C4-2B (cell line): ENCODE measurements at regions not wholly inside any gene's neighbourhood (a gene's known extent, or its start where the extent isn't known, plus 50 kb on each side); places are given as distances from the start of the nearest gene placed in this dataset.

ENCODE experiments used
- ZFX ChIP-seq: fragments of 450-650 bp; IDR thresholded peaks from 2 replicates; pipeline ENCODE4 v1.6.1; 2017
- TF ChIP-seq, protein P1 (sequence below): fragments of 450-650 bp; conservative IDR thresholded peaks from 2 replicates; pipeline ENCODE4 v1.5.1; 2017; ENCODE audit warnings: mild to moderate bottlenecking

DNA sequence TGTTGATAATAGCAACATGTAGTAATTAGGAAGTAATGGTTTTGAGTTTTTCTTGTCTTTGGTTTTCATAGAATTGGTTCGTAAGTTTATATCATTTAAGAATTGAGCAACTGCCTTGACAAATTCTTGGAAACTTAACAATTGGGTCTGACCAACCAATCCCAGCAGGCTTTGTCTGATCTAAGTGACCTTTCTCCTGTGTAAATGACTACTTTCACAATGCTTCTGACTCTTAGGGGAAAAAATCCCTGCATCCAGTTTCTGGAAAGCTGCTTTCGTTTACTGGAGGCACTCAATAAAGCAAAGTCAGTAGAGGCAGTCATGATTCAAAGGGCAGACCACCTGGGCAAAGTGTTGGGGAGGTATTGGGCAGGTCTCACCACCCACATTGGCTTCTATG is 303.6 kb upstream of the FAM78B start:
- TF ChIP-seq, protein P1, sequence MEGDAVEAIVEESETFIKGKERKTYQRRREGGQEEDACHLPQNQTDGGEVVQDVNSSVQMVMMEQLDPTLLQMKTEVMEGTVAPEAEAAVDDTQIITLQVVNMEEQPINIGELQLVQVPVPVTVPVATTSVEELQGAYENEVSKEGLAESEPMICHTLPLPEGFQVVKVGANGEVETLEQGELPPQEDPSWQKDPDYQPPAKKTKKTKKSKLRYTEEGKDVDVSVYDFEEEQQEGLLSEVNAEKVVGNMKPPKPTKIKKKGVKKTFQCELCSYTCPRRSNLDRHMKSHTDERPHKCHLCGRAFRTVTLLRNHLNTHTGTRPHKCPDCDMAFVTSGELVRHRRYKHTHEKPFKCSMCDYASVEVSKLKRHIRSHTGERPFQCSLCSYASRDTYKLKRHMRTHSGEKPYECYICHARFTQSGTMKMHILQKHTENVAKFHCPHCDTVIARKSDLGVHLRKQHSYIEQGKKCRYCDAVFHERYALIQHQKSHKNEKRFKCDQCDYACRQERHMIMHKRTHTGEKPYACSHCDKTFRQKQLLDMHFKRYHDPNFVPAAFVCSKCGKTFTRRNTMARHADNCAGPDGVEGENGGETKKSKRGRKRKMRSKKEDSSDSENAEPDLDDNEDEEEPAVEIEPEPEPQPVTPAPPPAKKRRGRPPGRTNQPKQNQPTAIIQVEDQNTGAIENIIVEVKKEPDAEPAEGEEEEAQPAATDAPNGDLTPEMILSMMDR = no peak
- TF ChIP-seq ZFX = no peak
